ENCODE measurements at regions not wholly inside any gene's neighbourhood (a gene's known extent, or its start where the extent isn't known, plus 50 kb on each side); places are given as distances from the start of the nearest gene placed in this dataset.

DNA sequence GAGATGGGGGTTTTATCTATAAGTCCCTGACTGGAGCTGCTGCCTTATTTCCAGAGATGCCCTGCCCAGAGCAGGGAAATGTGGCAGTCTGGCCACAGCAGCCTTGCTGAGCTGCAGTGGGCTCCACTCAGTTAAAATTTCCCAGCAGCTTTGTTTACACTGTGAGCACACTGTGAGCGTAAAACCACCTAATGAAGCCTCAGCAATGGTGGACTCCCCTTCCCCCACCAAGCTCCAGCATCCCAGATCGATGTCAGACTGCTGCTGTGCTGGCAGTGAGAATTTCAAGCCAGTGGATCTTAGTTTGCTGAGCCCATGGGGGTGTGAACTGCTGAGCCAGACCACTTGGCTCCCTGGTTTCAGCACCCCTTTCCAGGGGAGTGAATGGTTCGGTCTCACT is 208.7 kb upstream of the RAI14 start:
- H3K27ac ChIP-seq (ENCODE audit: extremely low read depth, low read depth, low read length): no peak overlapping the region
- H2AFZ ChIP-seq (ENCODE audit: low read depth, low read length): no peak overlapping the region
- H3K9me3 ChIP-seq (replicated peaks; ENCODE audit: control insufficient read depth, insufficient read depth, low read depth, low read length): no peaks in the 10 kb centered on the region
- BruUV-seq (replicated peaks): no TSS peak
- intact Hi-C loops (cut with micrococcal nuclease): no loop called here
- WGBS (ENCODE audit: insufficient coverage, low coverage, missing lambda C conversion rate): 0% methylated on average over 2 of the region's 3 CpGs
- H3K79me2 ChIP-seq (ENCODE audit: control insufficient read depth, insufficient read depth, low read length): no peaks in the 10 kb centered on the region
- ATAC-seq: no peak
- no peaks in the 10 kb centered on the region for H4K20me1 ChIP-seq (replicated peaks; ENCODE audit: control insufficient read depth, insufficient read depth, low read length)
- H3K36me3 ChIP-seq (ENCODE audit: control insufficient read depth, insufficient read depth, low read length): no peaks in the 10 kb centered on the region
- peaks cover 8 to 37% of the 10 kb centered on the region in 2 experiments for H3K27me3 ChIP-seq (ENCODE audit: control insufficient read depth in 2 of 2, insufficient read depth in 2 of 2, low read length in 2 of 2)
- in situ Hi-C loops (cut with MboI): loop anchor here (10.0 kb wide), 1 partner anchor 443 kb away; the partner anchor contains the start of gene AMACR
- no peaks in the 10 kb centered on the region for H3K9me1 ChIP-seq (ENCODE audit: control insufficient read depth, insufficient read depth, low read length)
- CTCF ChIA-PET (ENCODE audit: low intra/inter-chr PET ratio): no interaction called here
- H3K9ac ChIP-seq (ENCODE audit: insufficient read depth in 1 of 2, low read depth in 2 of 2, low read length in 2 of 2): no peak overlapping the region
- no peak for FAIRE-seq
- H3K4me2 ChIP-seq (ENCODE audit: insufficient read depth, low read length): no peak overlapping the region
- POLR2A ChIA-PET: interaction anchor here (1.0 kb wide), 1 partner anchor 9 kb away, joined by 3 read pairs; no protein-coding TSS in a partner anchor
- TF ChIP-seq HMG20B (CRISPR knock-in tag; IDR thresholded peaks at IDR 0.05) (no peak), FOXK1 (CRISPR knock-in tag; IDR thresholded peaks at IDR 0.05; ENCODE audit: borderline replicate concordance) (no peak), ZNF79 (CRISPR knock-in tag; IDR thresholded peaks at IDR 0.05; ENCODE audit: low read depth) (no peak), THRAP3 (IDR thresholded peaks at IDR 0.05; ENCODE audit: borderline replicate concordance) (no peak), NCOA2 (IDR thresholded peaks at IDR 0.05; ENCODE audit: partially characterized antibody in 2 of 2) (no peak), CREBBP (IDR thresholded peaks at IDR 0.05; ENCODE audit: low read depth, low read length) (no peak), MEIS2 (IDR thresholded peaks at IDR 0.05; ENCODE audit: partially characterized antibody) (no peak), SMARCC2 (IDR thresholded peaks at IDR 0.05; ENCODE audit: low read depth) (no peak), ZNF23 (CRISPR knock-in tag; IDR thresholded peaks at IDR 0.05) (no peak), TAF1 (IDR thresholded peaks at IDR 0.05; ENCODE audit: control insufficient read depth, extremely low read depth, insufficient read depth, low read length, severe bottlenecking) (no peak), MXI1 (IDR thresholded peaks at IDR 0.05; ENCODE audit: low read depth, low read length) (no peak), MYC (IDR thresholded peaks at IDR 0.05; ENCODE audit: low read depth, low read length) (no peak), MYC (CRISPR knock-in tag; IDR thresholded peaks at IDR 0.05; ENCODE audit: borderline replicate concordance, low read depth) (no peak), ZNF384 (IDR thresholded peaks at IDR 0.05; ENCODE audit: low read depth, low read length) (no peak)
- TF ChIP-seq, protein P1, sequence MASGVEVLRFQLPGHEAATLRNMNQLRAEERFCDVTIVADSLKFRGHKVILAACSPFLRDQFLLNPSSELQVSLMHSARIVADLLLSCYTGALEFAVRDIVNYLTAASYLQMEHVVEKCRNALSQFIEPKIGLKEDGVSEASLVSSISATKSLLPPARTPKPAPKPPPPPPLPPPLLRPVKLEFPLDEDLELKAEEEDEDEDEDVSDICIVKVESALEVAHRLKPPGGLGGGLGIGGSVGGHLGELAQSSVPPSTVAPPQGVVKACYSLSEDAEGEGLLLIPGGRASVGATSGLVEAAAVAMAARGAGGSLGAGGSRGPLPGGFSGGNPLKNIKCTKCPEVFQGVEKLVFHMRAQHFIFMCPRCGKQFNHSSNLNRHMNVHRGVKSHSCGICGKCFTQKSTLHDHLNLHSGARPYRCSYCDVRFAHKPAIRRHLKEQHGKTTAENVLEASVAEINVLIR (CRISPR knock-in tag; IDR thresholded peaks at IDR 0.05): no peak
- TF ChIP-seq, protein P2, sequence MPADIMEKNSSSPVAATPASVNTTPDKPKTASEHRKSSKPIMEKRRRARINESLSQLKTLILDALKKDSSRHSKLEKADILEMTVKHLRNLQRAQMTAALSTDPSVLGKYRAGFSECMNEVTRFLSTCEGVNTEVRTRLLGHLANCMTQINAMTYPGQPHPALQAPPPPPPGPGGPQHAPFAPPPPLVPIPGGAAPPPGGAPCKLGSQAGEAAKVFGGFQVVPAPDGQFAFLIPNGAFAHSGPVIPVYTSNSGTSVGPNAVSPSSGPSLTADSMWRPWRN (IDR thresholded peaks at IDR 0.05; ENCODE audit: low read depth): no peak
- TF ChIP-seq, protein P3, sequence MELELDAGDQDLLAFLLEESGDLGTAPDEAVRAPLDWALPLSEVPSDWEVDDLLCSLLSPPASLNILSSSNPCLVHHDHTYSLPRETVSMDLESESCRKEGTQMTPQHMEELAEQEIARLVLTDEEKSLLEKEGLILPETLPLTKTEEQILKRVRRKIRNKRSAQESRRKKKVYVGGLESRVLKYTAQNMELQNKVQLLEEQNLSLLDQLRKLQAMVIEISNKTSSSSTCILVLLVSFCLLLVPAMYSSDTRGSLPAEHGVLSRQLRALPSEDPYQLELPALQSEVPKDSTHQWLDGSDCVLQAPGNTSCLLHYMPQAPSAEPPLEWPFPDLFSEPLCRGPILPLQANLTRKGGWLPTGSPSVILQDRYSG (tag; conservative IDR thresholded peaks at IDR 0.05; ENCODE audit: low read depth): no peak
- no peak for DNase-seq (ENCODE audit: extremely low read depth in 1 of 4, low spot score in 3 of 4)
- no peak overlapping the region for H3K4me3 ChIP-seq
- no peaks in the 10 kb centered on the region for H3K4me1 ChIP-seq (replicated peaks in 1 of 2; ENCODE audit: control insufficient read depth in 2 of 2, insufficient read depth in 2 of 2, low read length in 2 of 2)

Measured in K562 (cell line).